ENCODE measurements at regions not wholly inside any gene's neighbourhood (a gene's known extent, or its start where the extent isn't known, plus 50 kb on each side); places are given as distances from the start of the nearest gene placed in this dataset.
A peak's percentile ranks its signal among the peaks of the same experiment; 100 is the strongest.

- no peak for DNase-seq (ENCODE audit: extremely low read depth in 1 of 2, low read depth in 1 of 2)
These were observed 484.2 kb upstream of the CELF2 start for GRCh38 chr10:10533437-10533836.

GRCh38 chr10:10538326-10538725 lies 479.3 kb upstream of the CELF2 start:
- DNase-seq (ENCODE audit: extremely low read depth in 1 of 2, low read depth in 1 of 2): no peak

DNA sequence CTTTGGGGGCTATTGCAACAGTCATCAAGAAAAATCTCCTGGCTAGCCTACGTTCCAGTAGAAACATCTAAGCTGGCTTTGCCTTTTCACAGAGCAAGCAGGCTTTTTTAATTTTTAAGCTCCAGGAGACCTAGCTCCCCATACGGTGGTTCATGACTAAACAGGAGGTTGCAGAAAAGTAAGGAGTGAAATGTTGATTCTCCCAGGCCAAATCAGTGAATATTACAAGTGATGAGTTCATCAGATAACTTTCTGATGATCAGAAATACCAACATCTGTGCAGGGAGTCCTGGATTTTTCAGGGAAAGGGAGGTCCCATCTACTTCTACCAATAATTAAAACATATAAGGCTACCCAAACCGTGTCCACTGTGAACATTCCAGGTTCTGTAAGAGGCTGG lies 477.3 kb upstream of the CELF2 start:
- DNase-seq (ENCODE audit: extremely low read depth in 1 of 2, low read depth in 1 of 2): no peak

GRCh38 chr10:10542477-10542876 lies 475.2 kb upstream of the CELF2 start:
- no peak for DNase-seq (ENCODE audit: extremely low read depth in 1 of 2, low read depth in 1 of 2)

DNA sequence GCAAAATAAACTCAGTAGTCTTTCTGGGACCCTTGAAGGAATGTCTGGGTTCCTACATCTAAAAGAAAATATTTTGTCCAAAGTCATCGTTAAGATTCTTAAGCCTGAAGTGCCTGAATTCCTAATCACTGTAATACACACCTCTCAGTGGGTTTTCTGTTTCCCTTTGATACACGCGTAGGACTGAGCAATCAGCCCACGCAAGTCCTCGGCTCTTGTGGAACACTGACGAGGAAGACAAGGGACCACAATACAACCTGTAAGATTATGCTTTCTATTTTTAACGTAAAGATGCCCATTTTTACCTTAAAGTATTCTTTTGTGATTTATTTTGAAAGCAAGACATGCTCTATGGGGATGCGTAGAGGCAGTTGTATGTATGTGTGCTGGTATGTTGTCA lies 472.8 kb upstream of the CELF2 start:
- no peak for DNase-seq (ENCODE audit: extremely low read depth in 1 of 2, low read depth in 1 of 2)

DNA sequence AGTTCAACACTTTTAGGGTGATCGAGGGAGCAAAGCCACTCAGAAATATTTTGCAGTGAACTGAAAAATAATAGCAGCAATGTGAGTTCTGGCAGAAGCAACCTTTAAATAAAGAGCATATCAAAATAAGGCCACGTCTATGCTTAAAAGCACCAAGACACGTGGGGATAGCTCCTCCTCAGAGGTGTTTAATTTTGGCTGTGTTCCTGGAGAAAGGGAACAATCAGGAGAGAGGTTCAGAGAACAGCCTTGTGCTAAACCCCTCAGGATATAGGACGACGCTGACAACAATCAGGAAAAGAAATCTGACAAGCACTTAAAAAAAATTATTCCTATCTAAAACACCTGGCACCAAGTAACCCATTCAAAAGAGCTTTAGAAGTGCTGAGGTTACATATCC lies 471.9 kb upstream of the CELF2 start:
- DNase-seq (ENCODE audit: extremely low read depth in 1 of 2, low read depth in 1 of 2): no peak

DNA sequence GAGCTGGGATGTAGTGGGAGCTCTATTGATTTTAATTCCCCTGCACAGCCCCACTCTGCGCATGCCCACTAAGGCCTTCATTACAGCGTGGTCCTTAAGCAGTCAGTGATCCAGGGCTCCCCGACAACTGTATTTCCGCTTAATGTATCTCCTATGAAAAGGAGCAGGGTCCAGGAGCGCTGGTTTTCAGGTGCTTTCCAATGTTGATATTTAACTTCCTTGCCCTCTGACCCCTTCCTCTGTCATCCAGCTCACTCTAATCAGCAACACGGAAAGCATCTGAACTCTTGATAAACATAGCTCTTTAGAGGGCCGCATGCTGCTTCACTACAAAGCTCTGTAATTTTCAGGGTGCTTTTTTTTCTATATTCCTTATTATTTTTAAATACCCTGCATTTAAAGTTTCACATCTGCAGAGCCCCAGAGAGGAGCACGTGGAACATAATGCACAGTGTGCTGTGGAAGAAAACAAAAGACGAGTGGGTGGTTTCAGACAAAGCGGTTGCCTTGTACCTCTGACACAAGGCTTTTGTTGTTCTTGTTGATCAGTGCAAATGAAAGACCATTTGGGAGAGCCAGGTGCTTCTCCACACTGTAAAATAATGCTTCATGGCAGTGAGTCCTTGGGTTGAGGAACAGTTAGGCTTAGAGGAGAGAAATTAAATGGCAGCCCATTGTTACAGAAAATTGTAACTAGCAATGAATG lies 465.9 kb upstream of the CELF2 start:
- no peak for DNase-seq (ENCODE audit: extremely low read depth in 1 of 2, low read depth in 1 of 2)

DNA sequence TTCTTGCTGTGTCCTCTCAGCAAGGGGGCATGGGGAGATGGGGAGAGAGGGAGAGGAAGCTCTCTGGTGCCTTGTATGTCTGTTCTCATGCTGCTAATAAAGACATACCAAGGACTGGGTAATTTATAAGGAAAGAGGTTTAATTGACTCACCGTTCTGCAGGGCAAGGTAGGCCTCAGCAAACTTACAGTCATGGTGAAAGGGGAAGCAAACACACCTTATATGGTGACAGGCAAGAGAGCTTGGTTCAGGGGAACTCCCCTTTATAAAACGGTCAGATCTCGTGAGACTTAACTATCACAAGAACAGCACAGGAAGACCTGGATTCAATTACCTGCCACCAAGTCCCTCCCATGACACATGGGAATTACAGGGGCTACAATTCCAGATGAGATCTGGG lies 464.7 kb upstream of the CELF2 start:
- no peak for DNase-seq (ENCODE audit: extremely low read depth in 1 of 2, low read depth in 1 of 2)

DNA sequence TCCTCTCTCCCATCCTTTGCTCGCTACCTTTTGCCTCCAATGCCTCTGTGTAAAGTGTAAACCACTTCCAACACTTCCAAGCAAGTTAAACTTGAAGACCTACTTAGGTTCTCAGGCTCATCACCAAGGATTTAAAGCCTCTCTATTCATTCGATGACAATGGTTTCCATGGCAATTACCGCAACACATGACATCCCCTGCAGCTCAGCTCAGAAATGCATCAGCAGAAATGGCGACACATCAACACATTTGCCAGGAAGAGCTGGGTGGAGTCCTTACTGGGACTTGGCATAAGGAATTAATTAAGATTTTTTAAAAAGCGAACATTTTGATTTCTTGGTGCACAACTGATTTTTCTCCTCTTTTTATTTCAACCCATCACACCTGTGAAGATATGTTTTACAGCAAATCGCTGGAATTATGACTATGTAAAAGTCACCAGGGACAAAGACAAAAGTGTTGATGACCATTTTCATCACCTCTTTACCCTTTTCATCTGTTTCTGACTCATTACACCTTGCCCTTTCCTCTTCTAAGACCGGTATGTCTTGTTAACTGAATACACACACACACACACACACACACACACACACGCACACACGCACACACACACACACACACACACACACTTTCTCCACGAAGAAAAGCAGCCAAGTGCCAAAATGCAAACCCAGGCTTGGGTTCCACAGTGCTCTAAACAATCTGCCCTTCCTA lies 453.4 kb upstream of the CELF2 start:
- no peak for DNase-seq (ENCODE audit: extremely low read depth in 1 of 2, low read depth in 1 of 2)

DNA sequence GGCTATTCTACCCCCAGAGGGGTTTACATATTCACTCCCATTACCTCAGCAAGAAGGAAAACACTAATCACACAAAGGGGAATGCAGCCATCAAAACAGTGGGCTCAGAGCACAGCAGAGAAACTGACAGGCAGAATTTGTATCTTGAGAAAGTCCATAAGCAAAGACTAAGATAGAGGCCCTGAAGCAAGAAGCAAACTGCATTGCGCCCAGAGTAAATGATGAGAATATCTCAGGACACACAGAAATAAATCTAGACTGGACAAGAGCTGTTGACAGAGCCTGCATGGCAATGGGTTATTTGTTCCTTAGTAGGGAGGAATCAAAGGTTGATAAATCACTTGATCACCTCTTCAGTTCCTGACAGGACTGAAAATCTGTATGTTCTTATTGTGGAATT lies 440.7 kb upstream of the CELF2 start:
- no peak for DNase-seq (ENCODE audit: extremely low read depth in 1 of 2, low read depth in 1 of 2)

DNA sequence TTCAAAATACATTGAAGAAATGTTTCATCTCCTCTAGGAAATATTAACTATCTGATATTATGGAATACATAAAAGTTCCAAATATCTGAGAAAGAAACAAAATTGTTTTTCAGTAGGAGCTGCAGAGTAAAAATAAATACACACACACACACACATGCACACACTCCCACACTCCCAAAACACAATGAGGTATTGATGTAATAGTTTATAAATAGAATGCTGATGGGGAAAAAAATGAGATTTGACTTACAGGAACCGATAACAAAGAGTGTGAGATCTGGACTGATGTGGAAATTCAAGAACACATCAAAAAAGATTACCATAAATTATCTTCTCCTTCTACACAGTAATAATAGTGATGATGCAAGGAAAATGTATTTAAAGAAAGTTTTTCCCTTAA lies 438.0 kb upstream of the CELF2 start:
- no peak for DNase-seq (ENCODE audit: extremely low read depth in 1 of 2, low read depth in 1 of 2)

GRCh38 chr10:10584161-10584560 lies 433.5 kb upstream of the CELF2 start:
- no peak for DNase-seq (ENCODE audit: extremely low read depth in 1 of 2, low read depth in 1 of 2)

DNA sequence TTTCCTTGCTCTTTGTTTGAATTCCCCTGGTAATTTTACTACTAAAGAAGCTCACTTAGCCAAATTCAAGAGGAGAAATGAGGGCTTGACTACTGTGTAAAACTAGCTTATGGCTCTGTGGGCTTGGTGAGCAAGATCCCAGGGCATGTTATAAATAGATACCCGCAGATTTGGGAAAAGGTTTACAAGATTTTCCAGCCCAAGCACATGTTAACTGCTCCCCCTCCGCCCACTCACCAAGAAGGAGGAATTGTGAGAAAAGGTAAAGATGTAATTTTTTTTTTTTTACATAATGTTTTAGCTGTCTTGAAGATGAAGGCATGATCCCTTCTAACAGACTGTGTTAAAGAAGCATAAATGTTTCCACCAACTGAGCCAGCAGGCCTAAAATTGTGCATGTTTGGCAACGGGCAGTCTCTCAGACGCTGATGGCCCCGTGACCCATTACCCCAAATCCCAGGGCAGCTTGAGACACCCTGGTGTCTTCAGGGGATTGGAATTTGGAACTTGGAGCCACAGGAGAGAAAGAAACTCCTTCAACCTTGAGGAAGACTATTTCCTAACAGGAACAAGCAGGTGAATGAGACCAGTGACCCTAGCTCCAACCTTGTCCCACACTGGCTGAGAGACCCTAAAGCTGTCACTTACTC lies 429.8 kb upstream of the CELF2 start:
- DNase-seq (ENCODE audit: extremely low read depth in 1 of 2, low read depth in 1 of 2): no peak

GRCh38 chr10:10589540-10590303 lies 427.9 kb upstream of the CELF2 start:
- DNase-seq (ENCODE audit: extremely low read depth in 1 of 2, low read depth in 1 of 2): peak in 1 of 2 donors; percentile 14

GRCh38 chr10:10591715-10592341 lies 425.8 kb upstream of the CELF2 start:
- DNase-seq (ENCODE audit: extremely low read depth in 1 of 2, low read depth in 1 of 2): no peak

DNA sequence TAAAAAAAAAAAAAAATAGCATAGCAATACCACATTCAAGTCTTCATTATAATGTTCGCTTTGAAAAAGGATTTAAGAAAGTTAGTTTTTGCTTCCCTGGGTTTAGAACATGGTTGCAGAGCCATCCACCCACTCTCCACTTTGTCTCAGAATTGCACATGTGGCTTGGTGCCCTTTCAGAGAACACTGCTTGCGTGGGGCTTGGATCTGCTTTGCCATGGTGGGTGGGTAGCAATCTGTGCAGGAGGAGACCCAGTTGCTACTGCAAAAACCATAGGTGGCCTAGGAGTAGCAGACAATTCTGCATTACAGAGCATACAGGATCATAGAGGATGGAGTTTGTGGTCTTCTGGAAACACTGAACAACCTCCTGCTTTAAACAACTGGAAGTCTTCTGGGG lies 421.4 kb upstream of the CELF2 start:
- DNase-seq (ENCODE audit: extremely low read depth in 1 of 2, low read depth in 1 of 2): no peak

DNA sequence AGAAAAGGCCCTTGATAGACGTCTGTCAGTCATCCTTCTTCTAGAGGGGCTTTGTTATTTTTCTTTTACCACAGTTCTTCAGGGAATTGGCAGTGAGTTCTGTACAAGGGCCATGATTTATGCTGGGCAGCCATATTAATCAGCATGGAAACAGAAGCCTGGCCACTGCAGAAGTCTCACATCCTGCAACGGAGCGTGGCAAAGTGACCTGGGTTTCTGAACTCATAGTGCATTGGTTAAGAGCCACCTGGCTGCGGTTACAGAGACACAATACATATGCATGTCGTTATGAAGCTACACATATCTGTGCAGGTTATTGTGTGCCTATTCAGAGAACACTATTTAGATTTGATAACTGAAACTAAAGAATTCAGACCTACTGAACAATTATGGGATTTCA lies 419.4 kb upstream of the CELF2 start:
- no peak for DNase-seq (ENCODE audit: extremely low read depth in 1 of 2, low read depth in 1 of 2)

GRCh38 chr10:10600004-10600403 lies 417.7 kb upstream of the CELF2 start:
- DNase-seq (ENCODE audit: extremely low read depth in 1 of 2, low read depth in 1 of 2): no peak

GRCh38 chr10:10605551-10606081 lies 412.1 kb upstream of the CELF2 start:
- no peak for DNase-seq (ENCODE audit: extremely low read depth in 1 of 2, low read depth in 1 of 2)

GRCh38 chr10:10609379-10609955 lies 408.2 kb upstream of the CELF2 start:
- DNase-seq (ENCODE audit: extremely low read depth in 1 of 2, low read depth in 1 of 2): no peak

Data from stimulated activated CD8-positive, alpha-beta memory T cell treated with anti-CD3 and anti-CD28 coated beads, Interleukin-7, amount 100 ng/mL, for 48 hours (primary cell).